Ishikawa (cell line): ENCODE measurements at regions not wholly inside any gene's neighbourhood (a gene's known extent, or its start where the extent isn't known, plus 50 kb on each side); places are given as distances from the start of the nearest gene placed in this dataset.

Experiments used
- CEBPB ChIP-seq: IDR thresholded peaks from 2 replicates; pipeline ENCODE4 v1.6.1; 2012
- CREB1 ChIP-seq: IDR thresholded peaks from 2 replicates; pipeline ENCODE4 v1.6.1; 2012; ENCODE audit warnings: low read depth
- EGR1 ChIP-seq: IDR thresholded peaks from 2 replicates; pipeline ENCODE4 v1.6.1; 2012
- EP300 ChIP-seq: IDR thresholded peaks from 2 replicates; pipeline ENCODE4 v1.6.1; 2012; ENCODE audit warnings: borderline replicate concordance
- FOXM1 ChIP-seq: IDR thresholded peaks from 2 replicates; pipeline ENCODE4 v1.6.1; 2012; ENCODE audit warnings: low read depth, borderline replicate concordance
- MAX ChIP-seq: IDR thresholded peaks from 2 replicates; pipeline ENCODE4 v1.6.1; 2012
- NFIC ChIP-seq: IDR thresholded peaks from 2 replicates; pipeline ENCODE4 v1.6.1; 2012
- RAD21 ChIP-seq: IDR thresholded peaks from 2 replicates; pipeline ENCODE4 v1.6.1; 2012; ENCODE audit warnings: low read depth
- TAF1 ChIP-seq: IDR thresholded peaks from 2 replicates; pipeline ENCODE4 v1.6.1; 2012; ENCODE audit warnings: low read depth, mild to moderate bottlenecking
- TCF12 ChIP-seq: IDR thresholded peaks from 2 replicates; pipeline ENCODE4 v1.6.1; 2012; ENCODE audit warnings: low read depth
- TEAD4 ChIP-seq: IDR thresholded peaks from 2 replicates; pipeline ENCODE4 v1.6.1; 2012
- USF1 ChIP-seq: IDR thresholded peaks from 2 replicates; pipeline ENCODE4 v1.6.1; 2012
- YY1 ChIP-seq: IDR thresholded peaks from 2 replicates; pipeline ENCODE4 v1.6.1; 2012; ENCODE audit warnings: low read depth
- ZBTB7A ChIP-seq: IDR thresholded peaks from 2 replicates; pipeline ENCODE4 v1.6.1; 2012; ENCODE audit warnings: low read depth
- TF ChIP-seq, protein P1 (sequence below): IDR thresholded peaks from 2 replicates; pipeline ENCODE4 v1.6.1; 2012; ENCODE audit warnings: low read depth, mild to moderate bottlenecking

DNA sequence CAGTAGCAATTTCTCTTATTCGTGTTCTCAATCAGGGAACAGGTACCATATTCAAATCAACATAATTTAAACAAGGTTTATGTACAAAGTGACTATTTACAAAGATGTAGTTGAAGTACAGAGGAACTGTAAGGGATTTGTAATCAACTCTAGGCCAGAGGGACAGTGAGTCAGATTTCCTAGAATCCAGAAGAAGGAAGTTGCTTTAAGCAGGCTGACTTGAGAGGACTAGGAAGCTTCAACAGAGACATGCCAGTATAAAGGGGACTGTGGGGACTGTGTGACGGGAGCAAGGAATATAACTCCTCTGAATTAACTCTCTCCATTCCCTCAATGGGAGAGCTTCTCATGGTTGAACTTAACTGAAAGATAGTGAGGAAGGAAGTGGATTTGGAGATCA, 427.4 kb upstream of the JAG1 start:
- TF ChIP-seq CEBPB (no peak), EGR1 (no peak), NFIC (no peak), CREB1 (no peak), MAX (no peak), USF1 (no peak), RAD21 (no peak), ZBTB7A (no peak), TCF12 (no peak), FOXM1 (no peak), EP300 (no peak), TEAD4 (no peak), TAF1 (no peak), YY1 (no peak)
- TF ChIP-seq, protein P1, sequence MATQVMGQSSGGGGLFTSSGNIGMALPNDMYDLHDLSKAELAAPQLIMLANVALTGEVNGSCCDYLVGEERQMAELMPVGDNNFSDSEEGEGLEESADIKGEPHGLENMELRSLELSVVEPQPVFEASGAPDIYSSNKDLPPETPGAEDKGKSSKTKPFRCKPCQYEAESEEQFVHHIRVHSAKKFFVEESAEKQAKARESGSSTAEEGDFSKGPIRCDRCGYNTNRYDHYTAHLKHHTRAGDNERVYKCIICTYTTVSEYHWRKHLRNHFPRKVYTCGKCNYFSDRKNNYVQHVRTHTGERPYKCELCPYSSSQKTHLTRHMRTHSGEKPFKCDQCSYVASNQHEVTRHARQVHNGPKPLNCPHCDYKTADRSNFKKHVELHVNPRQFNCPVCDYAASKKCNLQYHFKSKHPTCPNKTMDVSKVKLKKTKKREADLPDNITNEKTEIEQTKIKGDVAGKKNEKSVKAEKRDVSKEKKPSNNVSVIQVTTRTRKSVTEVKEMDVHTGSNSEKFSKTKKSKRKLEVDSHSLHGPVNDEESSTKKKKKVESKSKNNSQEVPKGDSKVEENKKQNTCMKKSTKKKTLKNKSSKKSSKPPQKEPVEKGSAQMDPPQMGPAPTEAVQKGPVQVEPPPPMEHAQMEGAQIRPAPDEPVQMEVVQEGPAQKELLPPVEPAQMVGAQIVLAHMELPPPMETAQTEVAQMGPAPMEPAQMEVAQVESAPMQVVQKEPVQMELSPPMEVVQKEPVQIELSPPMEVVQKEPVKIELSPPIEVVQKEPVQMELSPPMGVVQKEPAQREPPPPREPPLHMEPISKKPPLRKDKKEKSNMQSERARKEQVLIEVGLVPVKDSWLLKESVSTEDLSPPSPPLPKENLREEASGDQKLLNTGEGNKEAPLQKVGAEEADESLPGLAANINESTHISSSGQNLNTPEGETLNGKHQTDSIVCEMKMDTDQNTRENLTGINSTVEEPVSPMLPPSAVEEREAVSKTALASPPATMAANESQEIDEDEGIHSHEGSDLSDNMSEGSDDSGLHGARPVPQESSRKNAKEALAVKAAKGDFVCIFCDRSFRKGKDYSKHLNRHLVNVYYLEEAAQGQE = no peak

DNA sequence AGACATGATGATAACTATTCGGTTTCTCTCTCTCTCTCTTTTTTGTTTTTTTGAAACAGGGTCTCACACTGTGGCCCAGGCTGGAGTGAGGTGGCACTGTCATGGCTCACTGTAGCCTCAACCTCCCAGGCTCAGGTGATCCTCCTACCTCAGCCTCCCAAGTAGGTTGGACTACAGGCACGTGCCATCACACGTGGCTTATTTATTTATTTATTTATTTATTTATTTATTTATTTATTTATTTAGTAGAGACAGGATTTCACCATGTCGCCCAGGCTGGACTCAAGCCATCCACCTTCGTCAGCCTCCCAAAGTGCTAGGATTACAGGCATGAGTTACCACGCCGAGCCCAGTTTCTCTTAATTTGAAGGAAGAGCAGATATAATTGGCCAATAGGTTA, 427.9 kb upstream of the JAG1 start:
- TF ChIP-seq CREB1 (no peak), TEAD4 (no peak), YY1 (no peak), RAD21 (no peak), NFIC (no peak), ZBTB7A (no peak), TAF1 (no peak), FOXM1 (no peak)
- TF ChIP-seq, protein P1 = no peak

GRCh38 chr20:11103866-11104265, 430.1 kb upstream of the JAG1 start:
- TF ChIP-seq YY1 (no peak), USF1 (no peak), TEAD4 (no peak), FOXM1 (no peak), TAF1 (no peak), EP300 (no peak), ZBTB7A (no peak), CEBPB (no peak), MAX (no peak), EGR1 (no peak), TCF12 (no peak), NFIC (no peak), CREB1 (no peak), RAD21 (no peak)
- TF ChIP-seq, protein P1 = no peak

DNA sequence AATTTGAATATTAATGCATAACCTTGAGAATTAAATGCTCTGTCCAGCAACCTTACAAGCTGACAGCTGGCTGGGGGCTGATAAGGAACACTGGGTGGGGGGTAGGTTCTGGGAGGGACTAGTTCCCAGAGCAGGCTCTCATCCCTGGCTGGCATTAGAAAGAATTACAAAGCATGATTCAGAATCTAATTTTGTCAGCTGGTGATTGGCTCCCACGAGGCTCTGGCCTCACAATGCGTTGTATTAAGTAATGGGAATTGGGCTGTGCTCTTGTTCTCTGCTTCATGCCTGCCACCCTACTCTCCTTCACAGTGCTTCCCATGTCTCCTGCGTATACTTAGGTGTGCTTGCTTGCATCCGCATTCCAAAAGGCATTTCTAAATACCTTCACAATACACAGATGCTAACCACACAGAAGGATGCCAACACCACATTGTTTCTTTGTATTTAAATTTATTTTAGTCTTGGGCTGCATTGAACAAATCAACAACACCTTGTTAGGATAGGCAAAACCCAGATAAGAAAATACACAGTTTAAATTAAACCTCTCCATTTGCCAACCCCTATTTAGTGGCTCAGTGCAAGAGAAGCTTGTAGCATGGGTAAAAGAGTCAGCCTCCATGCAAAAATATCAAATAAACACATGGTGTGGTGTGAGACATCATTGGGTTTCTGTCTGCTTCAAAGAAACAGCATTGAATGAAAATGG, 434.5 kb upstream of the JAG1 start:
- TF ChIP-seq RAD21 = no peak
- TF ChIP-seq TCF12 = no peak
- TF ChIP-seq USF1 = no peak
- no peak for TF ChIP-seq NFIC
- no peak for TF ChIP-seq TAF1
- TF ChIP-seq CEBPB = no peak
- TF ChIP-seq EGR1 = no peak
- TF ChIP-seq YY1 = no peak
- TF ChIP-seq ZBTB7A = no peak
- TF ChIP-seq MAX = no peak
- no peak for TF ChIP-seq TEAD4
- no peak for TF ChIP-seq FOXM1
- TF ChIP-seq EP300 = no peak
